BJ (cell line): ENCODE measurements at regions not wholly inside any gene's neighbourhood (a gene's known extent, or its start where the extent isn't known, plus 50 kb on each side); places are given as distances from the start of the nearest gene placed in this dataset.
"Not testable (repeated sequence)": the region's sequence is repeated elsewhere in the genome, so short reads cannot be mapped to it uniquely, and the experiment has no call there.

Source experiments
- CTCF ChIA-PET: fragments of 350-600 bp; formaldehyde crosslinking; extraction: SDS; loops from one replicate; lab custom pipeline; 2021; ENCODE audit warnings: antibody characterized with exemption, inconsistent platforms; lab: Yijun Ruan, JAX
- POLR2A ChIA-PET: fragments of 300-600 bp; sonication (Branson Sonifier 250); formaldehyde crosslinking; extraction: SDS; loops from one replicate; lab custom pipeline; 2021; ENCODE audit warnings: antibody characterized with exemption; lab: Charles Lee
- DNase-seq: peaks from one replicate; pipeline ENCODE4 v3.0.0-alpha.2; 2011; ENCODE audit warnings: low read depth
- H3K27me3 ChIP-seq: 2 replicates; pipeline ENCODE4 v1.6.0; 2011; ENCODE audit warnings: low read length; ENCODE audit not compliant: control insufficient read depth, insufficient read depth
- H3K36me3 ChIP-seq: 2 replicates; pipeline ENCODE4 v1.5.1; 2011; ENCODE audit warnings: low read length; ENCODE audit not compliant: control insufficient read depth, insufficient read depth
- H3K4me3 ChIP-seq: 2 replicates; pipeline ENCODE4 v1.5.1; 2011; ENCODE audit warnings: low read depth, mild to moderate bottlenecking, control low read depth, low read length
- CTCF ChIP-seq: IDR thresholded peaks from 2 replicates; pipeline ENCODE4 v1.5.1; 2011; ENCODE audit warnings: low read depth, mild to moderate bottlenecking, control low read depth, inconsistent platforms, low read length, moderate library complexity; ENCODE audit not compliant: insufficient read depth

DNA sequence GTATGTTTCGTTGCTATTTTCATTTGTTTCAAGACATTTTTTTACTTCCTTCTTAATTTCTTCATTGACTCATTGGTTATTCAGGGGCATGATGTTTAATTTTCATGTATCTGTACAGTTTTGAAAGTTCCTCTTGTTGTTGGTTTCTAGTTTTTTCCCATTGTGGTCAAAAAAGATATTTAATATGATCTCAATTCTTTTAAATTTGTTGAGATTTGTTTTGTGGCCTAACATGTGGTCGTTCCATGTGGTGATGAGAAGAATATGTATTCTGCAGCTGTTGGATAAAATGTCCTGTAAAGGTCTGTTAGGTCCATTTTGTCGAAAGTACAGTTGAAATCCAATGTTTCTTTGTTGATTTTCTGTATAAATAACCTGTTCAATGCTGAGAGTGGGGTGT, 110.3 kb upstream of the MAP4K4 start:
- POLR2A ChIA-PET, result no interaction called here
- CTCF ChIA-PET, result no interaction called here
- TF ChIP-seq CTCF, result no peak
- DNase-seq, result no peak
- H3K36me3 ChIP-seq, result no peaks in the 10 kb centered on the region
- peaks cover 2% of the 10 kb centered on the region; the same call in 1 of the 2 replicates for H3K27me3 ChIP-seq
- H3K4me3 ChIP-seq, result no peak overlapping the region

DNA sequence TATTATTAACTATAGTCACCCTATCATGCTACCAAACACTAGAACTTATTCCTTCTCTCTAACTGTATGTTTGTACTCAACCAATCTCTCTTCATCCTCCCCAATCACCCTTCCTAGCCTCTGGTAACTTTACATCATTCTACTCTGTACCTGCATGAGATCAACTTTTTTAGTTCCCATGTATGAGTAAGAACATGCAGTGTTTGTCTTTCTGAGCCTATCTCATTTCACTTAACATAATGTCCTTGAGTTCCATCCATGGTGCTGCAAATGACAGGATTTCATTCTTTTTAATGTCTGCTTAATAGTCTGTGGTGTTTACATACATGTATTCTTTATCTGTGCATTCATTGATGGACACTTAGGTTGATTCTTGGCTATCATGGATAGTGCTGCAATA, 108.9 kb upstream of the RFX8 start:
- no peak overlapping the region for H3K4me3 ChIP-seq
- no peaks in the 10 kb centered on the region for H3K36me3 ChIP-seq
- H3K27me3 ChIP-seq, result peaks cover 6% of the 10 kb centered on the region
- POLR2A ChIA-PET, result no interaction called here
- no peak for DNase-seq
- CTCF ChIA-PET, result no interaction called here
- no peak for TF ChIP-seq CTCF

GRCh38 chr2:101581675-101582299, 106.9 kb upstream of the RFX8 start:
- no peak for DNase-seq
- CTCF ChIA-PET, result no interaction called here
- POLR2A ChIA-PET, result no interaction called here
- TF ChIP-seq CTCF, result no peak
- Histone ChIP-seq H3K4me3 (no peak overlapping the region), H3K36me3 (no peaks in the 10 kb centered on the region), H3K27me3 (peaks cover 6% of the 10 kb centered on the region)

DNA sequence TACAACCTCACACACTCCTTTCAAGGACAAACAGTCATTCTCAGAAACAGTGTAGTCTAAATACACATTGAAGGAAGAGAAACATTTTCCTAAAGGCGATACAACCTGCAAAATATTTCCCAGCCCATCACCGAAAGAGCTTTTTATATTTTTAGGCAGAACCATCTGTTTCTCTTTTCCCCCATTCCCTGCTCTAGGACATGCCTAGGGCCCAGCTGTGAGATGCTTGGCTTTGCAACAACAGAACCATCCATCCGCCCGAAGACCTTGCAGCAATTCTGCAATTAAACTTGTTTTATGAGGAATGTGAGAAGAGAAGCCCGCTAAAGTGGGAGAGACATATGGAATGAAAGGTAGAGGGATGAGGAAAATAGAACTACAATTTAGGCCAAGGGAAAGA, 105.6 kb upstream of the RFX8 start:
- Histone ChIP-seq H3K27me3 (peaks cover 6% of the 10 kb centered on the region), H3K36me3 (no peaks in the 10 kb centered on the region), H3K4me3 (no peak overlapping the region)
- TF ChIP-seq CTCF, result no peak
- ChIA-PET CTCF (no interaction called here), POLR2A (no interaction called here)
- DNase-seq, result no peak

- Histone ChIP-seq H3K27me3 (peaks cover 6% of the 10 kb centered on the region), H3K4me3 (no peak overlapping the region), H3K36me3 (no peaks in the 10 kb centered on the region)
- POLR2A ChIA-PET, result no interaction called here
- CTCF ChIA-PET, result no interaction called here
- DNase-seq, result no peak
- TF ChIP-seq CTCF, result no peak
Observed at GRCh38 chr2:101578671-101579070, 103.8 kb upstream of the RFX8 start.

DNA sequence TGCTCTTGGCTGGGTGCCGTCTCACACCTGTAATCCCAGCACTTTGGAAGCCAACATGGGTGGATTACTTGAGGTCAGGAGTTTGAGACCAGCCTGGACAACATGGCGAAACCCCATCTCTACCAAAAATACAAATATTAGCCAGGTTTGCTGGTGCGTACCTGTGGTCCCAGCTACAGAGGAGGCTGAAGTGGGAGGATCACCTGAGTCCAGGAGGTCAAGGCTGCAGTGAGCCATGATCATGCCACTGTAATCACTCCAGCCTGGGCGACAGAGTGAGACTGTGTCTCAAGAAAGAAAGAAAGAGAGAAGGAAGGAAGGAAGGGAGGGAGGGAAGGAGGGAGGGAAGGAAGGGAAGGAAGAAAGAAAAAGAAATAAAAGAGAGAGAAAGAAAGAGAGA, 103.2 kb upstream of the RFX8 start:
- POLR2A ChIA-PET, H3K36me3 ChIP-seq, H3K4me3 ChIP-seq, H3K27me3 ChIP-seq, DNase-seq, CTCF ChIA-PET: not testable (repeated sequence)
